ENCODE measurements at regions not wholly inside any gene's neighbourhood (a gene's known extent, or its start where the extent isn't known, plus 50 kb on each side); places are given as distances from the start of the nearest gene placed in this dataset.

- H3K36me3 ChIP-seq (ENCODE audit: insufficient read depth, low read length), result no peaks in the 10 kb centered on the region
- no peak overlapping the region for H3K4me2 ChIP-seq (ENCODE audit: low read depth, low read length, poor library complexity, severe bottlenecking)
- H3K9me3 ChIP-seq (ENCODE audit: low read length), result no peaks in the 10 kb centered on the region
- no peaks in the 10 kb centered on the region for H3K79me2 ChIP-seq (ENCODE audit: low read length)
- H3K9ac ChIP-seq (ENCODE audit: low read length), result no peak overlapping the region
- DNase-seq, result no peak
- no peaks in the 10 kb centered on the region for H3K4me1 ChIP-seq (ENCODE audit: low read length)
- no peak overlapping the region for H2AFZ ChIP-seq (ENCODE audit: low read length)
- no peaks in the 10 kb centered on the region for H3K27me3 ChIP-seq (ENCODE audit: low read length)
- H3K27ac ChIP-seq (ENCODE audit: low read length), result no peak overlapping the region
- no peaks in the 10 kb centered on the region for H4K20me1 ChIP-seq (ENCODE audit: insufficient read depth, low read depth, low read length)
- no peak overlapping the region for H3K4me3 ChIP-seq (ENCODE audit: low read length)
- H3K9me2 ChIP-seq (replicated peaks; ENCODE audit: insufficient read depth, low read length), result no peaks in the 10 kb centered on the region
These were observed 121.6 kb upstream of the ZNF507 start for GRCh38 chr19:32223595-32224370.

- no peaks in the 10 kb centered on the region for H3K27me3 ChIP-seq (ENCODE audit: low read length)
- no peaks in the 10 kb centered on the region for H3K79me2 ChIP-seq (ENCODE audit: low read length)
- no peak overlapping the region for H3K4me2 ChIP-seq (ENCODE audit: low read depth, low read length, poor library complexity, severe bottlenecking)
- H4K20me1 ChIP-seq (ENCODE audit: insufficient read depth, low read depth, low read length), result no peaks in the 10 kb centered on the region
- no peaks in the 10 kb centered on the region for H3K9me2 ChIP-seq (replicated peaks; ENCODE audit: insufficient read depth, low read length)
- H2AFZ ChIP-seq (ENCODE audit: low read length), result no peak overlapping the region
- no peaks in the 10 kb centered on the region for H3K4me1 ChIP-seq (ENCODE audit: low read length)
- no peak for DNase-seq
- H3K9me3 ChIP-seq (ENCODE audit: low read length), result no peaks in the 10 kb centered on the region
- no peak overlapping the region for H3K27ac ChIP-seq (ENCODE audit: low read length)
- no peak overlapping the region for H3K9ac ChIP-seq (ENCODE audit: low read length)
- H3K36me3 ChIP-seq (ENCODE audit: insufficient read depth, low read length), result no peaks in the 10 kb centered on the region
- H3K4me3 ChIP-seq (ENCODE audit: low read length), result no peak overlapping the region
These were observed 120.8 kb upstream of the ZNF507 start for GRCh38 chr19:32224371-32225244.

- Histone ChIP-seq H3K9me2 (replicated peaks; ENCODE audit: insufficient read depth, low read length) (no peaks in the 10 kb centered on the region), H2AFZ (ENCODE audit: low read length) (no peak overlapping the region), H3K27me3 (ENCODE audit: low read length) (no peaks in the 10 kb centered on the region), H3K27ac (ENCODE audit: low read length) (no peak overlapping the region), H3K36me3 (ENCODE audit: insufficient read depth, low read length) (no peaks in the 10 kb centered on the region), H3K79me2 (ENCODE audit: low read length) (no peaks in the 10 kb centered on the region), H3K9me3 (ENCODE audit: low read length) (no peaks in the 10 kb centered on the region), H3K4me2 (ENCODE audit: low read depth, low read length, poor library complexity, severe bottlenecking) (no peak overlapping the region), H3K4me1 (ENCODE audit: low read length) (no peaks in the 10 kb centered on the region), H3K4me3 (ENCODE audit: low read length) (no peak overlapping the region), H3K9ac (ENCODE audit: low read length) (no peak overlapping the region), H4K20me1 (ENCODE audit: insufficient read depth, low read depth, low read length) (no peaks in the 10 kb centered on the region)
- no peak for DNase-seq
These were observed 117.7 kb upstream of the ZNF507 start for GRCh38 chr19:32227561-32228165.

- Histone ChIP-seq H3K9ac (ENCODE audit: low read length) (no peak overlapping the region), H2AFZ (ENCODE audit: low read length) (no peak overlapping the region), H3K27ac (ENCODE audit: low read length) (no peak overlapping the region), H3K4me3 (ENCODE audit: low read length) (no peak overlapping the region), H3K79me2 (ENCODE audit: low read length) (no peaks in the 10 kb centered on the region), H3K4me1 (ENCODE audit: low read length) (no peaks in the 10 kb centered on the region), H3K36me3 (ENCODE audit: insufficient read depth, low read length) (no peaks in the 10 kb centered on the region), H3K27me3 (ENCODE audit: low read length) (no peaks in the 10 kb centered on the region), H3K4me2 (ENCODE audit: low read depth, low read length, poor library complexity, severe bottlenecking) (no peak overlapping the region), H3K9me3 (ENCODE audit: low read length) (no peaks in the 10 kb centered on the region), H3K9me2 (replicated peaks; ENCODE audit: insufficient read depth, low read length) (no peaks in the 10 kb centered on the region), H4K20me1 (ENCODE audit: insufficient read depth, low read depth, low read length) (no peaks in the 10 kb centered on the region)
- no peak for DNase-seq
These were observed 115.0 kb upstream of the ZNF507 start for GRCh38 chr19:32230441-32230840.

GRCh38 chr19:32231020-32231419, 114.4 kb upstream of the ZNF507 start:
- no peak overlapping the region for H3K4me3 ChIP-seq (ENCODE audit: low read length)
- H3K79me2 ChIP-seq (ENCODE audit: low read length), result no peaks in the 10 kb centered on the region
- H3K36me3 ChIP-seq (ENCODE audit: insufficient read depth, low read length), result no peaks in the 10 kb centered on the region
- no peaks in the 10 kb centered on the region for H3K9me3 ChIP-seq (ENCODE audit: low read length)
- H3K9me2 ChIP-seq (replicated peaks; ENCODE audit: insufficient read depth, low read length), result no peaks in the 10 kb centered on the region
- H3K27ac ChIP-seq (ENCODE audit: low read length), result no peak overlapping the region
- H3K4me2 ChIP-seq (ENCODE audit: low read depth, low read length, poor library complexity, severe bottlenecking), result no peak overlapping the region
- H4K20me1 ChIP-seq (ENCODE audit: insufficient read depth, low read depth, low read length), result no peaks in the 10 kb centered on the region
- no peak overlapping the region for H3K9ac ChIP-seq (ENCODE audit: low read length)
- DNase-seq, result no peak
- H3K4me1 ChIP-seq (ENCODE audit: low read length), result no peaks in the 10 kb centered on the region
- no peak overlapping the region for H2AFZ ChIP-seq (ENCODE audit: low read length)
- no peaks in the 10 kb centered on the region for H3K27me3 ChIP-seq (ENCODE audit: low read length)

GRCh38 chr19:32231691-32232090, 113.7 kb upstream of the ZNF507 start:
- Histone ChIP-seq H3K79me2 (ENCODE audit: low read length) (no peaks in the 10 kb centered on the region), H4K20me1 (ENCODE audit: insufficient read depth, low read depth, low read length) (no peaks in the 10 kb centered on the region), H3K4me1 (ENCODE audit: low read length) (no peaks in the 10 kb centered on the region), H3K27ac (ENCODE audit: low read length) (no peak overlapping the region), H3K9ac (ENCODE audit: low read length) (no peak overlapping the region), H3K4me2 (ENCODE audit: low read depth, low read length, poor library complexity, severe bottlenecking) (no peak overlapping the region), H3K9me3 (ENCODE audit: low read length) (no peaks in the 10 kb centered on the region), H3K4me3 (ENCODE audit: low read length) (no peak overlapping the region), H3K27me3 (ENCODE audit: low read length) (no peaks in the 10 kb centered on the region), H3K36me3 (ENCODE audit: insufficient read depth, low read length) (no peaks in the 10 kb centered on the region), H2AFZ (ENCODE audit: low read length) (no peak overlapping the region), H3K9me2 (replicated peaks; ENCODE audit: insufficient read depth, low read length) (no peaks in the 10 kb centered on the region)
- DNase-seq, result no peak

- no peak overlapping the region for H3K4me2 ChIP-seq (ENCODE audit: low read depth, low read length, poor library complexity, severe bottlenecking)
- H3K79me2 ChIP-seq (ENCODE audit: low read length), result no peaks in the 10 kb centered on the region
- H2AFZ ChIP-seq (ENCODE audit: low read length), result no peak overlapping the region
- H3K36me3 ChIP-seq (ENCODE audit: insufficient read depth, low read length), result no peaks in the 10 kb centered on the region
- DNase-seq, result no peak
- H4K20me1 ChIP-seq (ENCODE audit: insufficient read depth, low read depth, low read length), result no peaks in the 10 kb centered on the region
- H3K9me2 ChIP-seq (replicated peaks; ENCODE audit: insufficient read depth, low read length), result no peaks in the 10 kb centered on the region
- no peaks in the 10 kb centered on the region for H3K9me3 ChIP-seq (ENCODE audit: low read length)
- no peak overlapping the region for H3K27ac ChIP-seq (ENCODE audit: low read length)
- H3K4me3 ChIP-seq (ENCODE audit: low read length), result no peak overlapping the region
- H3K9ac ChIP-seq (ENCODE audit: low read length), result no peak overlapping the region
- no peaks in the 10 kb centered on the region for H3K27me3 ChIP-seq (ENCODE audit: low read length)
- H3K4me1 ChIP-seq (ENCODE audit: low read length), result no peaks in the 10 kb centered on the region
These were observed 113.0 kb upstream of the ZNF507 start for GRCh38 chr19:32232449-32232848.

- Histone ChIP-seq H3K4me3 (ENCODE audit: low read length) (no peak overlapping the region), H3K79me2 (ENCODE audit: low read length) (no peaks in the 10 kb centered on the region), H4K20me1 (ENCODE audit: insufficient read depth, low read depth, low read length) (no peaks in the 10 kb centered on the region), H3K27ac (ENCODE audit: low read length) (no peak overlapping the region), H3K4me2 (ENCODE audit: low read depth, low read length, poor library complexity, severe bottlenecking) (no peak overlapping the region), H3K9me2 (replicated peaks; ENCODE audit: insufficient read depth, low read length) (no peaks in the 10 kb centered on the region), H3K9ac (ENCODE audit: low read length) (no peak overlapping the region), H3K9me3 (ENCODE audit: low read length) (no peaks in the 10 kb centered on the region), H3K4me1 (ENCODE audit: low read length) (no peaks in the 10 kb centered on the region), H2AFZ (ENCODE audit: low read length) (no peak overlapping the region), H3K36me3 (ENCODE audit: insufficient read depth, low read length) (no peaks in the 10 kb centered on the region), H3K27me3 (ENCODE audit: low read length) (no peaks in the 10 kb centered on the region)
- DNase-seq, result no peak
These were observed 112.3 kb upstream of the ZNF507 start for GRCh38 chr19:32233091-32233490.
